HCT116 (cell line): ENCODE measurements at regions not wholly inside any gene's neighbourhood (a gene's known extent, or its start where the extent isn't known, plus 50 kb on each side); places are given as distances from the start of the nearest gene placed in this dataset.

Experiments used
- EZH2 ChIP-seq: fragments of 200-600 bp; sonication (generic); IDR thresholded peaks from 2 replicates; pipeline ENCODE4 v1.6.1; 2017; ENCODE audit warnings: antibody characterized with exemption, mixed run types
- JUND ChIP-seq: IDR thresholded peaks from 2 replicates; pipeline ENCODE4 v1.6.1; 2012
- POLR2A ChIP-seq: IDR thresholded peaks from 2 replicates; pipeline ENCODE4 v1.7.0; 2011; ENCODE audit warnings: borderline replicate concordance; ENCODE audit not compliant: insufficient read depth, insufficient read length; ENCODE audit errors: extremely low read depth
- RAD21 ChIP-seq: IDR thresholded peaks from 2 replicates; pipeline ENCODE4 v1.6.1; 2012; ENCODE audit warnings: low read depth, mild to moderate bottlenecking
- ZFX ChIP-seq: fragments of 450-650 bp; IDR thresholded peaks from 2 replicates; pipeline ENCODE4 v1.6.1; 2017
- ZNF274 ChIP-seq: fragments of 200-500 bp; sonication (Bioruptor generic); IDR thresholded peaks from 2 replicates; pipeline ENCODE4 v1.6.1; 2014; ENCODE audit warnings: mild to moderate bottlenecking, low read depth, low read length, inconsistent platforms
- TF ChIP-seq, protein P1 (sequence below), 3 experiments: fragments of 200-600 bp in 1 of 3; sonication (generic) in 1 of 3; IDR thresholded peaks in 2 of 3; conservative IDR thresholded peaks in 1 of 3; 2 replicates each; pipeline ENCODE4 v1.5.1; 2012 to 2017; ENCODE audit warnings: low read depth in 2 of 3, low read length in 2 of 3, antibody characterized with exemption in 1 of 3, borderline replicate concordance in 1 of 3, control low read depth in 1 of 3, mild to moderate bottlenecking in 1 of 3, mixed read lengths in 1 of 3, mixed run types in 1 of 3, moderate library complexity in 1 of 3; ENCODE audit not compliant: insufficient read depth in 1 of 3
- TF ChIP-seq, protein P2 (sequence below): IDR thresholded peaks from 2 replicates; pipeline ENCODE4 v1.6.1; 2012
- TF ChIP-seq, protein P3 (sequence below): IDR thresholded peaks from 2 replicates; pipeline ENCODE4 v1.6.1; 2012

DNA sequence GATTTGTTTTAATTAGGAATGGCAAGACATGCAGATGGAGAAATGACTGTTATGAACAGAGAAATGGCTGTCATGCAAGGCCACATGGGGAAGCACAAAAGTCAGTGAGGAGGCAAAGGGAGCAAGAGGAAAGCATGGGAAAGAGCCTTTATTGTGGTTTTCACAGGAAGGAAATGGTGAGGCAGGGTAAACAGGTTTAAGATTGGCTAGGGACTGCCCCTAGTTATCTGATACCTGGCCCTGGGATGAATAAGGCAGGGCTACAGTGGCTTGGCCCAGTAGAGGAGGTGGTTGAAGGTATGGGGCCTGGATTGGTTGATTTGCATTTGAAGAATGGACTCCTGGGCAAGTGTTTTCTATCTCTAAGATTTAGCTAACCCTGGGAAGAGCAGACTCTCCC, 168.7 kb upstream of the CNOT2 start:
- TF ChIP-seq, protein P1, sequence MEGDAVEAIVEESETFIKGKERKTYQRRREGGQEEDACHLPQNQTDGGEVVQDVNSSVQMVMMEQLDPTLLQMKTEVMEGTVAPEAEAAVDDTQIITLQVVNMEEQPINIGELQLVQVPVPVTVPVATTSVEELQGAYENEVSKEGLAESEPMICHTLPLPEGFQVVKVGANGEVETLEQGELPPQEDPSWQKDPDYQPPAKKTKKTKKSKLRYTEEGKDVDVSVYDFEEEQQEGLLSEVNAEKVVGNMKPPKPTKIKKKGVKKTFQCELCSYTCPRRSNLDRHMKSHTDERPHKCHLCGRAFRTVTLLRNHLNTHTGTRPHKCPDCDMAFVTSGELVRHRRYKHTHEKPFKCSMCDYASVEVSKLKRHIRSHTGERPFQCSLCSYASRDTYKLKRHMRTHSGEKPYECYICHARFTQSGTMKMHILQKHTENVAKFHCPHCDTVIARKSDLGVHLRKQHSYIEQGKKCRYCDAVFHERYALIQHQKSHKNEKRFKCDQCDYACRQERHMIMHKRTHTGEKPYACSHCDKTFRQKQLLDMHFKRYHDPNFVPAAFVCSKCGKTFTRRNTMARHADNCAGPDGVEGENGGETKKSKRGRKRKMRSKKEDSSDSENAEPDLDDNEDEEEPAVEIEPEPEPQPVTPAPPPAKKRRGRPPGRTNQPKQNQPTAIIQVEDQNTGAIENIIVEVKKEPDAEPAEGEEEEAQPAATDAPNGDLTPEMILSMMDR (IDR thresholded peaks at IDR 0.05 in 2 of 3, conservative IDR thresholded peaks at IDR 0.05 in 1 of 3; ENCODE audit: borderline replicate concordance in 1 of 3, insufficient read depth in 1 of 3, low read depth in 2 of 3, low read length in 2 of 3) = no peak
- TF ChIP-seq EZH2 = no peak
- no peak for TF ChIP-seq POLR2A
- TF ChIP-seq, protein P2, sequence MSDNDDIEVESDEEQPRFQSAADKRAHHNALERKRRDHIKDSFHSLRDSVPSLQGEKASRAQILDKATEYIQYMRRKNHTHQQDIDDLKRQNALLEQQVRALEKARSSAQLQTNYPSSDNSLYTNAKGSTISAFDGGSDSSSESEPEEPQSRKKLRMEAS = no peak
- no peak for TF ChIP-seq JUND
- TF ChIP-seq ZNF274 = no peak
- TF ChIP-seq ZFX = no peak
- TF ChIP-seq RAD21 = no peak
- TF ChIP-seq, protein P3, sequence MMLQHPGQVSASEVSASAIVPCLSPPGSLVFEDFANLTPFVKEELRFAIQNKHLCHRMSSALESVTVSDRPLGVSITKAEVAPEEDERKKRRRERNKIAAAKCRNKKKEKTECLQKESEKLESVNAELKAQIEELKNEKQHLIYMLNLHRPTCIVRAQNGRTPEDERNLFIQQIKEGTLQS = no peak
